ENCODE measurements at regions not wholly inside any gene's neighbourhood (a gene's known extent, or its start where the extent isn't known, plus 50 kb on each side); places are given as distances from the start of the nearest gene placed in this dataset.

DNA sequence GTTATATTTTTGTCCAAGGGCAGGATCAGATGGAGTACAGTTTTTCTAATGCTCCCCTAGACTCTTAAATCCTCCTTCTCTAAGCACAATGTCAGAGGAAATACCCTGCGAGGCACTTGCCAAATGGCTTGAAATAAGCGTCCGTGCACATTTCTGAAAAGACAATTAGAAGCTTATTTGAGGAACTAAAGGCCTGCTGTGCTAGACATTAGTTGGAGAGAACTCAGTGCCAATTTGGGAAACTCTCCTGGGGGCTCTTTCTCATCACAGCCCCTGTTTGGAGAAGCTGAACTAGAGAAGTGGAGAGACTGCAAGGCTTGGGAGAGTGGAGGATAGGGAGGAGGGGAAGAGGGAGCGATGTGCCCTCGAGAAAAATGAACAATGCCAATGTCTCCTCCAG, 247.6 kb upstream of the C2CD4B start:
- TF ChIP-seq, protein P1, sequence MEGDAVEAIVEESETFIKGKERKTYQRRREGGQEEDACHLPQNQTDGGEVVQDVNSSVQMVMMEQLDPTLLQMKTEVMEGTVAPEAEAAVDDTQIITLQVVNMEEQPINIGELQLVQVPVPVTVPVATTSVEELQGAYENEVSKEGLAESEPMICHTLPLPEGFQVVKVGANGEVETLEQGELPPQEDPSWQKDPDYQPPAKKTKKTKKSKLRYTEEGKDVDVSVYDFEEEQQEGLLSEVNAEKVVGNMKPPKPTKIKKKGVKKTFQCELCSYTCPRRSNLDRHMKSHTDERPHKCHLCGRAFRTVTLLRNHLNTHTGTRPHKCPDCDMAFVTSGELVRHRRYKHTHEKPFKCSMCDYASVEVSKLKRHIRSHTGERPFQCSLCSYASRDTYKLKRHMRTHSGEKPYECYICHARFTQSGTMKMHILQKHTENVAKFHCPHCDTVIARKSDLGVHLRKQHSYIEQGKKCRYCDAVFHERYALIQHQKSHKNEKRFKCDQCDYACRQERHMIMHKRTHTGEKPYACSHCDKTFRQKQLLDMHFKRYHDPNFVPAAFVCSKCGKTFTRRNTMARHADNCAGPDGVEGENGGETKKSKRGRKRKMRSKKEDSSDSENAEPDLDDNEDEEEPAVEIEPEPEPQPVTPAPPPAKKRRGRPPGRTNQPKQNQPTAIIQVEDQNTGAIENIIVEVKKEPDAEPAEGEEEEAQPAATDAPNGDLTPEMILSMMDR (IDR thresholded peaks at IDR 0.05; ENCODE audit: poor library complexity, severe bottlenecking) = no peak
- TF ChIP-seq RAD21 (conservative IDR thresholded peaks at IDR 0.05) = no peak
